GM21526 (cell line): ENCODE measurements at regions not wholly inside any gene's neighbourhood (a gene's known extent, or its start where the extent isn't known, plus 50 kb on each side); places are given as distances from the start of the nearest gene placed in this dataset.

Experiments
- ATAC-seq: cut with Tn5 transposase; IDR thresholded peaks from one replicate; pipeline ENCODE4 v1.9.1; 2021; ENCODE audit warnings: moderate library complexity; ENCODE audit not compliant: unreplicated experiment, low FRiP score

- ATAC-seq: no peak
These were observed 73.6 kb downstream of the SIPA1L2 start for GRCh38 chr1:232556351-232556750.

- ATAC-seq: no peak
These were observed 74.3 kb downstream of the SIPA1L2 start for GRCh38 chr1:232555494-232556210.

DNA sequence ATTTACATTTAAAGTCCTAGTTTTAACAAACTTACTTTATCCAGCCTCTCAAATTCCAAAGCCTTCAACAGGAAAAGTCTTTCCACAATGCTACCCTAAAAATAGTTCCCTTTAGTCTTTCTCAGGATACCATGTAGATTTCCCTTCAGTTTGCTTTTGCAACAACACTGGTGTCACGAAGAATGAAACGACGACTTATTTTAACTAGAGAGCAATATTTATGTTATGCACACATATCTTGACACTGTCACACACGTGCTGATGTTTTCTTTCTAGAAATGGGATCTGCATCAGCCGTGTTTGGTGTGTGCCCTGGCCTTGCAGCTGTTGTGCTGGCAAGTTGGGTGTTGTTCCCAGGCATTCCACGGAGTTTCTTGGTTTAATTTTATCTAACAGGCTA, 75.5 kb downstream of the SIPA1L2 start:
- no peak for ATAC-seq

DNA sequence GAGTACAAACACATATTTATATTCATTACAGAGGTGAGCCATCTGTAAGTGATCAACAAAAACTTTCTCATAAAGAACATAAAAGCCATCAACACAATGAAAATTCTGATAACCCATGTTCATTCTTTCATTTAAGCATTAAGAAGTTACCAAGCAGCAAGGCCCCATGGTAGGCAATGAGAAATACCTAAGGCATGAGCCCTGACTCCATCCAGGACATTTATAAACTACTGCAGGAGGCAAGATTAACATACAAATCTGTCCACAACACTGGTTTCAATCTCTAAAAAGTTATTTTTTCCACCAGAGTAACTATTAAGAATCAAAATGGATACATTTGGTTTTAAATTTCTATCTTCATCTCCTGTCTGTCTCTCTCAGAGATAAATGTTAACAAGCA, 76.1 kb downstream of the SIPA1L2 start:
- ATAC-seq: no peak

DNA sequence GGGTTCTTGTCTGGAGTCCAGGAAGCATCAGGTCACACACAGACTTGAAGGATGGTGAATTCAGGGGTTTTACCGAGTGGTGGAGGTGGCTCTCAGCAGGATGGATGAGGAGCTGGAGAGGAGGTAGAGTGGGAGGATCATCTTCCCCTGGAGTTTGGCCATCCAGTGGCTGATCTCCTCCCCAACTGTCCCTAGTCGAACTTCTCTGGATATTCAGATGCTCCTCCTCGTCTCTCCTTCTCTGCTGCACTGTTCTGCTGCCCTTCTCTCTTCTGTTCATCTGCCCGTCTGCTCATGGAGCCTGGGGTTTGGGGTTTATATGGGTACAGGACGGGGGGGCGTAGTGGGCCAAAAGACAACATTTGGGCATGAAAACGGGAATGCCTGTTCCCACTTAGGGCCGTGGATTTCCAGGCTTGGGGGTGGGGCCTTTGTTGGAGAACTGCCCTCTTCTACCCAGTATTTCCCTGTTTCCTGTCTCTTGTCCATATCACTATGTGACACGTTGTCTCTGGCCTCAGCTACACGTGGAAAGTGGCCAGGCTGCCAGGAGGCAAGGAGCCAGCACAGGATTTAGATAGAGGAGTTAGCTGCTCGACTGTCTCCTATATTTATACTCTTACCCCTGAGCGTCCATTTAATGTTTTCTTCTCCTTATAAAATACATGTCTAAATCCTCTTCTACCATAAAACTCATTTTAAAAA, 76.7 kb downstream of the SIPA1L2 start:
- ATAC-seq: no peak

GRCh38 chr1:232551386-232551785, 78.5 kb downstream of the SIPA1L2 start:
- ATAC-seq: no peak

DNA sequence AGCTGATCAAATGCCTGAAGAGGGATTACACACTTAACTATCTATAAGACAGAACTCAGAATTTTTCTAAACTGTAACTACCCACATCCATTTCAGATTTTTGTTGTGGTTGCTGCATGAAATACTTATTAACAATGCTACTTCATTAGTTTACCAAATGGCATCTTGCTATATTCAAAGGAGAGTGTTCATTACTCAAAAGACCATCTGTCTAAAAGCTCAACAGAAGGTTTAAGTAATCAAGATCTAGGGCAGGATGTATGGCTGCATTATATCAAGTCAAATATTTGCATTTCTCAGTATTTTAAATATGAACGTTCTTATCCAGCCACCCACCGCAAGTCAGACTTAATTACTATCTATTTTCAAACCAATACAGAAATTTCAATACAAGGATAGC, 79.9 kb downstream of the SIPA1L2 start:
- ATAC-seq: no peak

GRCh38 chr1:232548691-232549090, 81.2 kb downstream of the SIPA1L2 start:
- no peak for ATAC-seq

DNA sequence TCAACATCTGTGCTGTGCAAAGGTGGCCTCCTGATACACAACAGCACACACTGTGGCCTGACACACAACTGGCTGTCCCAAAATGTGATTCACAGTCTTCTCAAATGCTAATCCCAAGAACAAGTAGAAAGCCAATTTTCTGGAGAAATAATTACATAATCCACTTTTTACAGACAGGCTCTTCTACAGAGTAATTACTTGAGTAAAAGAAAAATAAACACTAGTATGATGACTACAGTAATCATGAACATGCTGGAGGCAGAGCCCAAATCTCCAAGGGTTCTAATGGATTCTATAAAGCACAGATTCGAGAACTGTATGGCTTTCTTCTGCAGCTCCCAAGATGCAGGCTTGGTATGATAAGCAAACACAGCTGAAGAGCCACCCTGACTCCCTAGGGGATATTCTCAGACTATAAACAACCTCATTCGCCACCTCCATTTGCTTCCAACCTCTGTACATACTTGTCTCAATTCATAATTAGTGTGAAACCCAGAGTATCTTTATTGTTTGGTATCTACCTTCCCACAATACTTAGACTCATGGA, 81.9 kb downstream of the SIPA1L2 start:
- ATAC-seq: no peak

DNA sequence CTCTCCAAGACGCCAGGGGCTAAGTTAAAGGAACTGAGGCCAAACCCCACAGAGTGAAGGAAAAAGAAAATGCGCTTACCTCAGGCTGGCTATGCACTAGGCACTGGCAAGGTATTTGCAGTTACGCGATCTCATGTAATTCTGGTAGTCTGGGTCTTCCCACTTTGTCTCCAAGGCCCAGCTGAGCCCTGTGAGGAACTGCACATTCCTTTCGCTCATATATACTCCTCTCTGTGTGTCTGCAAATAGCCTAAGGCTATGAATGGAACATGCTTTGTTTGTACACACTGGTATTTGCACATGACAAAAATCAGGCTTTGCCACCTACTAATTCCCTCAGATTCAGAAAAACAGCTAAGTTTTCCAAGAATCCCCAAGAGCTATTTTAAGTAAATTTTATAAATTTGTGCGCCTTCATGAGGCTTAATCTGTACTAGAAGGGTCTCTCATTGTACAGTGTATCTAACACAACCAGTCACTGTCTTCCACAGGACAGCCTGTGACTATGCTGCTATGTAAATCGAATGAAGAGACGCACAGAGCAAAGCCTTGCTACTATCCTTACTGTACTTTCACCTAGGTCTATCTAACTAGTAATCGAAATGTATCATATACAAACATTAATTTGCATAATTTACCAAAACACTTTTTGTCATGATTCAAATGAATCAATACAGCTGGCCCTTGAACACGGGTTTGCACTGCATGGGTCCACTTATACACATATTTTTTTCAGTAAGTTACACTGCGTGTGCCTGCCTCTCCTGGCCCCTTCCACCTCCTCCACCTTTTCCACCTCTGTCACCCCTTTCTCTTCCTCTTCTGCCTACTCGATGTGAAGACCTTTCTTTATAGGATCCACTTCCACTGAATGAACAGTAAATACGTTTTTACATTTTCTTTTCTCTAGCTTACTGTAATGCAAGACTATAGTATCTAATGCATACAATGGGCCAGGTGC, 87.0 kb downstream of the SIPA1L2 start:
- no peak for ATAC-seq

DNA sequence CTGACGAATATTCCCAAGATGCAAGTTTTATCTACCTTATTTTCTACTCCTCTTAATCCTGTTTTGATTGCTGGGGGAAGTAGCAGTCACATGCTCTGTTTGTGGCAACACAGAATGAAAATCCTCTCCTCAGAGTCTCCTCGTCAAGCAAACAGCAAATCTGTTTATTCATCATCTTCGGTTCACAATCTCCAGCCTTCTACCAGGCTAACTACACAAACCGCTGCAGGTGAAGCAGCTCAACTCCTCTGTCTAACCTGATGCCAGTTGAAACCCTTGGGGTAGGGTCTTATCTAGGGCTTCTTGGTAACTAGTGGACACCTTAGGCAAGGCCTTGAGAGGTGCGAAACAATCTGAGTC, 91.0 kb downstream of the SIPA1L2 start:
- ATAC-seq: no peak

GRCh38 chr1:232538224-232538942, 91.5 kb downstream of the SIPA1L2 start:
- ATAC-seq: no peak

GRCh38 chr1:232534552-232535517, 95.1 kb downstream of the SIPA1L2 start:
- no peak for ATAC-seq

DNA sequence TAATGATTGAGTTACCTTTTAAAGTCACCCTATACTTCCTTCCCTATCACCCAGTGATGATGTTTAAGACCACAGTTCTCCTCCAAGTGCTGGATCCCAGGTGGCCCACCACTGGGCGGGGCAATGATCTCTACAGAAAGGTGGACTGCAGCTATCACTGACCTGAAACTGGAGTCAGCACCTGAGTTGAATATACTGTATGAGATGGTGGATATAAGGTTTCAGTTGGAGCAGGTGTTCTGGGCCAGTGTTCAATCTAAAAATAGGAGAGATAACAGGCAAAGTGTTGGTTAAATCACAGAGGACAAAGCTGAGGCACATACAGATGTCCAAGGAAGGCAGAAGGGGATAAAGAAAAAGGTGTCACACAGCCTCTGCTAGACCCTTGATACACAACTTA, 96.6 kb downstream of the SIPA1L2 start:
- no peak for ATAC-seq

- ATAC-seq: no peak
These were observed 97.0 kb downstream of the SIPA1L2 start for GRCh38 chr1:232532901-232533300.

DNA sequence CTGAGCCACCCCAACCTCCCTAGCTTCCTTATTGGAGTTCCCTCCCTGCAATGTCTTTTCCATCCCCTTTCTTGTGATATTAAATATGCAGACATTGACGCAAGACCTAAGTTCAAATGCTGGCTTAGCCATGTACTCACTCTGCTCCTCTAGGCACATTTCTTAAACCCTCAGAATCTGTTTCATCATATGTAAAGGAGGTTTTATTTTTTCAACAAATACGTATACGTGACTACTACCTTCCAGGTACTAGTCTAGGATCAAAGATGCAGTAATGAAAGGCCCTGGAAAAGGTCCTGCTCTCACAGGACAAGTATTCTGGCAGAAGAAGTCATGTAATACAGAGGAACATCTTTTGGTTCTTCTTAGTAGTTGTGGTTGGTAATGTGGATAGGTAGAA, 98.6 kb downstream of the SIPA1L2 start:
- no peak for ATAC-seq

GRCh38 chr1:232529747-232530146, 100.2 kb downstream of the SIPA1L2 start:
- ATAC-seq: no peak

DNA sequence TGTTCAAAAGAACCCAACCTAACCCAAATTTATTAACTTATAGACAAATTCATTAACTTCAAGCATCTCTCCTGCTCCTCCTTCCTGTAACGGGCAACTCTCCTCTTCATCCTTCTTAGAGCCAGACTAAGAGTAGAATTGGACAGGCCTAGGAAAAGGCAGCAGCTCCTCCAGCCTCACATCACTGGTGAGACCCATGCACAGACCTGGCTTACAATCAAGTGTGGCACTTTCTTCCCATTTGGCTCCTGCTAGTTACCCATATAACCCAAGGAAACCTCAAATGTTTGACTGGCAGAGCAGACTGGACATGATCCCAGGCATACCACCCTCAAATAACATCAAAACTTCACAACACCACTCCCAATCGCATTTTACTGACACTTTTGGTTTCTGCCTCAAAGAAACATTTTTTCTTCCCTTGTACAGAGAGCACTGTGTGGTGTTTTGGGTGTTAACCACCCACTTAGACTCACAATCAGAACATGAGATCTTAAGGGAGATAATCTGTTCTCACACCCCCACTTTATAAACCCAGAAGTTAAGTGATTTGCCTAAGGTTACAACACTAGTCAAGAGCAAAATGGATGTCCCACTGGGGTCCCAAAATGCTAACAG, 101.4 kb downstream of the SIPA1L2 start:
- no peak for ATAC-seq

DNA sequence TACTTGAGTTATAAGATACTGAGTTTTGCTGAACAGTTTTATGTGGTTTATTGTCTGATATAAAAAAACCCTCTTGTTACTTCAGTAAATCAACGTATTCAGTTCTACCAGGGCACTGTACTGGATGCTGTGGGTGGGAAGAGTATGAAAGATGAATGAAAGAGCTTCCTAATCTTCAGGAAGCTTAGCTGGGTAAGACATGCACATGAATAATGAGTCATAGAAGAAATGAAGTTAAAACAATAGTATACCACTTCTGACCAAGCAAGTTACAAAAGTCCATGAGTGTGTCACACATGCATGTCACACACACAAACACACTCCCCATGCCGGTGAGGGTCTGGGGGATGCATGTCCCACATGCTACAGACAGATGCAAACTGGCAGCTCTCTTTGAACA, 105.9 kb downstream of the SIPA1L2 start:
- ATAC-seq: no peak
